ENCODE measurements at regions not wholly inside any gene's neighbourhood (a gene's known extent, or its start where the extent isn't known, plus 50 kb on each side); places are given as distances from the start of the nearest gene placed in this dataset.

DNA sequence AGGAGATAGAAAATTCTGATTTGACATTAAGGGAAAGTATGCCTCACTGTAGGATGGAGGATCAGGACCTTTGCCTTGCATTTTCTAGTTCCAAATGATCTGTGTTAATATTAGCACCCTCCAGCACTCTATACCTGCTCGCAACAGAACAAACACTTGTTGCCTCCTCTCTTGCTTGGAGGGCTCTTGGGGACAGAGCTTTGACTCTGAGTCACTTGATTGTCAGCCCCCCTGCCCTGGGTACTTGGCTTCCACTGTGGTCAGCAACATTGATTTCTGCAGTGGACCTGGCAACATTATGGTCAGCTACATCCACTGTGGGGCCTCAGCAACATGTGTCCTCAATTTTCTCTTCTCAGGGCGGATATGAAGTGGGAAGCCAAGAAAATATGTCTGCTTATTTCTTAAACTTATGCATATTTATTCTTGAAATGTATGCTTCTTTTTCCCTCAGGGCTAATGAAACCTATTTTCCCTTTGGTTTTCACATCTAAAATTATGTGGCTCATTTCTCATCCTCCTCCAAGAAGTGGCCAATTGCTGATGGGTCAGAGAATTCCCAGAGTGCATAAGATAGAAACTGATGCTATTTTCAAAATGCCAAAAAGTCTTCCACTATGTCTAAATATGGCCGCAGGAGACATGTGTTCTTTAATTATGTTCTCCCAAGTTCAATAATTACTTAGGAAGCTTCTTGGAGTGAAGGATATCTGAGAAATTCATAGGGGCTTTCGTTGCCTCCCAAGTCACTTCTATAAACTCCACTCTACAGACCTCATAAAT, 94.6 kb upstream of the SMIM36 start:
- no peak for TF ChIP-seq POLR2A (IDR thresholded peaks at IDR 0.05)
- TF ChIP-seq, protein P1, sequence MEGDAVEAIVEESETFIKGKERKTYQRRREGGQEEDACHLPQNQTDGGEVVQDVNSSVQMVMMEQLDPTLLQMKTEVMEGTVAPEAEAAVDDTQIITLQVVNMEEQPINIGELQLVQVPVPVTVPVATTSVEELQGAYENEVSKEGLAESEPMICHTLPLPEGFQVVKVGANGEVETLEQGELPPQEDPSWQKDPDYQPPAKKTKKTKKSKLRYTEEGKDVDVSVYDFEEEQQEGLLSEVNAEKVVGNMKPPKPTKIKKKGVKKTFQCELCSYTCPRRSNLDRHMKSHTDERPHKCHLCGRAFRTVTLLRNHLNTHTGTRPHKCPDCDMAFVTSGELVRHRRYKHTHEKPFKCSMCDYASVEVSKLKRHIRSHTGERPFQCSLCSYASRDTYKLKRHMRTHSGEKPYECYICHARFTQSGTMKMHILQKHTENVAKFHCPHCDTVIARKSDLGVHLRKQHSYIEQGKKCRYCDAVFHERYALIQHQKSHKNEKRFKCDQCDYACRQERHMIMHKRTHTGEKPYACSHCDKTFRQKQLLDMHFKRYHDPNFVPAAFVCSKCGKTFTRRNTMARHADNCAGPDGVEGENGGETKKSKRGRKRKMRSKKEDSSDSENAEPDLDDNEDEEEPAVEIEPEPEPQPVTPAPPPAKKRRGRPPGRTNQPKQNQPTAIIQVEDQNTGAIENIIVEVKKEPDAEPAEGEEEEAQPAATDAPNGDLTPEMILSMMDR (IDR thresholded peaks at IDR 0.05), result no peak
